Stimulated activated CD4-positive, alpha-beta T cell treated with anti-CD3 and anti-CD28 coated beads, Interleukin-1b, Interleukin-23, amount 100 ng/mL, for 24 hours (primary cell): ENCODE measurements at regions not wholly inside any gene's neighbourhood (a gene's known extent, or its start where the extent isn't known, plus 50 kb on each side); places are given as distances from the start of the nearest gene placed in this dataset.

Source experiments
- DNase-seq, 4 experiments: peaks; one replicate each; pipeline ENCODE4 v3.0.0-alpha.2; 2020; ENCODE audit warnings: low read depth in 4 of 4, low spot score in 1 of 4

DNA sequence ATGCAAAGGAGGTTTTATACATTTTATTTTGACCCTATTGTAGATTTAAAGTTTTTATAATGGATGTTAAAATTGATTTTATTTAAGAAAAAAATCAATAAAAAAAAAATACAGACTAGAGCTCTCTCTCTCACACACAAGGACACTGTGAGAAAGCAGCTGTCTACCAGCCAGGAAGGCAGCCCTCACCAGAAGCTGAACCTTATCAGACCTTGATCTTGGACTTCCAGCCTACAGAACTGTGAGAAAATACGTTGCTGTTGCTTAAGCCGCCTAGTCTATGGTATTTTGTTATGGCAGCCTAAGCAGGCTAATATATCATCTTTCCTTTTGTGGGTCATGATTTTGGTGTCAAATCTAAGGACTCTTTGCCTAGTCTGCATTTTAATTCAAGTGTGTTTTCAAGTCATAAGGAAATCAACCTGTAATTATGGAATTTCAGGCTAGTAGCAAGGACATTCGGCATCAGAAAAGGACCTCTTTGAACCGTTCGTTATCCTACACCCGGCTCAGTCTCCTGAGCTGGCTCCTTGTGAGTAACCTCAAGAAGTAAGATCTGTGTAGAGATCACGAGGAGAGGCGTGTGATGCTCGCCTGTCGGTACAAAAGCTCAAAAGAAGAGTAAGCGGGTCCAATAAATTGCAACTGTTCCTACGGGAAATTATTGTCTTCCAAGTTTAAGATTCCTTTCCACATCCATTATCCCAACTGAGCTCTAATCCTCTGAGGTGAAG is 98.2 kb downstream of the PDCL3 start:
- no peak for DNase-seq

DNA sequence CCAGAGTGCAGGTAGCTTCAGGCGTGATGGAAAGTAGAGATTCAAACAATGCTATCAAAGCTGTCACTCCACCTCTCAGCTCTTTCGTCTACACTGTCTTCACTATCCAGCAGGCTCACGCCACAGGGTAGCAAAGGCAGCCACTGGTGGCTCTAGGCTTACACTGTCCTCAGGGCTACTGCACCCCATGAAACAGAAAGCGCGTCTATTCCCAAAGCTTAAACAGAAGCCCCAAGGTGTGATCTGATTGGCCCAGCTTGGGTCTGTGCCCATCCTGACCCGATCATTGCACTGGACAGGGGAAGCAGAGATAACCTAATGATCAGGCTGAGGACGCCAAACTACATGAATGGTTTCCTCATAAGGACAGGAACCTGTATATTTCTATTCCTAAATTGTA is 100.1 kb downstream of the PDCL3 start:
- DNase-seq: no peak

DNA sequence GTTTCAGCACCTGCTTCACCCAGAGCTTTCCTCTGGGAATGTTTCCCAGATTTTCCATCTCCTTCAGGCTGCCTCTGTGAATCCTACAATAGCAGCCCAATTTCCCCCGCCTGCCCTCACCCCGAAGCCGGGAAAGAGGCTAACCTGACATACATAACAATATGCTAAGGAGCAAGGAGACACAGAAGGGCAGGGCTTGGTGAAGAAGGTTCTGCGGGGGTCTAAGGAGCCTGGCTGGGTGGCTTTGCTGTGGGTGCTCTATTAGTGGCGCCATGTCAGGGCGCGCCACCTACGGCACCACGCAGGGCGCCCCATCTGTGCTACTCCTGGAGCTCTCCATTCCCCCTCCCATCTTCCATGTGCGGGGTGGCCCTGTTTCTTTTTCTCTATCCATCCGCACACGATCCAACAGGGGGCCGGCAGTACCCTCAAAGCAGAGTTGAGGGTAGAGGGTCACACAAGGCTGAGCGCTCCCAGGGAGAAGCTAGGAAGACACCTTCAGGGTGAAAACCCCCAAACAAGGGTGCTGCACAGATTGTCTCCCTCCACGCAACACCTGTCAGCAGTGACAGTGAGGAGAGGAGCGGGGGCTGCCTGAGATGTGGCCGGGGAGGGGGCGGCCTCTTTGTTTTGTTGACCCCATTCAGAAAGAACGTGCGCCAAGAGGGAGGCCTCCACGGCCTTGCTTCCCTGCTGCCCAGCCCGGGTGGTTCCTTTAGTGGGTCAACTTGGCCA is 101.4 kb downstream of the PDCL3 start:
- no peak for DNase-seq

DNA sequence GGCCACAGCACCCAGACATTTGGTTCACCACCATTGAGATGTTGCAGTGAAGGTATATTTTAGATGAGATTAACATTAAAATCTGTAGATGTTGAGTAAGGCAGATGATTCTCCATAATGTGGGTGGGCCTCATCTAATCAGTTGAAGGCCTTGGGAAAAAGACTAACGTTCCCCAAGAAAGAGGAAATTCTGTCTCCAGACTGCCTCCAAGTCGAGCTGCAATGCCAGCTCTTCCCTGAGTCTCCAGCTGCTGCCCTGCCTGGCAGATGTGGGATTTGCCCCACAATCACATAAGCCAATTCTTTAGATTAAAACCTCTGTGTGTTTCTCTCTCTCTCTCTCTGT is 101.9 kb downstream of the PDCL3 start:
- DNase-seq: no peak

DNA sequence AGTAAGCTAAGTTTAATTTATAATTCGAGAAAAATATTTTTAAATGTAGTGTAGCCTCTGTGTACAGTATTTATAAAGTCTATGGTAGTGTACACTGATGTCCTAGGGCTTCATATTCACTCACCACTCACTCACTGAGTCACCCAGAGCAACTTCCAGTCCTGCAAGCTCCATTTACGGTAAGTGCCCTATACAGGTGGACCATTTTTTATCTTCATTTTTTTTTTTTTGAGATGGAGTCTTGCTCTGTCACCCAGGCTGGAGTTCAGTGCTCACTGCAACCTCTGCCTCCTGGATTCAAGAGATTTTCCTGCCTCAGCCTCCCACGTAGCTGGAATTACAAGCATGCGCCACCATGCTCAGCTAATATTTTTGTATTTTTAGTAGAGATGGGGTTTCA is 104.2 kb downstream of the PDCL3 start:
- no peak for DNase-seq

DNA sequence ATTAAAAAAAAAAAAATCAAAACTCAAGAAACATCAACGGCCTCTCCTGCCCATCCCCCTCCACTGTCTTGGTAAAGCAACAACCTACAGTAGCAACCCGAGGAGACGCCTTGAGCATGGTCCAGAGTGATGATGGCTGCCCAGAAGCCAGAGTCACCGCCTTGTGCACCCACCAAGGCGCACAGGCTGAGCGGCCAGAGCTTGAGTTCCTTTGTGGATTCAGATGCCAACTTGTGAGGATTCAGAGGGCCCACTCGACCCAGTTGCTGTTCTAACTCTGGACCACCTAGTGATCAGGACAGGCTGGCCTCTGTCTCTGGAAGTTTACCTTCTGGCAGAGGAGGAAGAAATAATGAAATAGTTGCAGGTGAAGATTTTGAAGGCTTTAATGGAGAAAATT is 105.0 kb downstream of the PDCL3 start:
- DNase-seq: no peak

DNA sequence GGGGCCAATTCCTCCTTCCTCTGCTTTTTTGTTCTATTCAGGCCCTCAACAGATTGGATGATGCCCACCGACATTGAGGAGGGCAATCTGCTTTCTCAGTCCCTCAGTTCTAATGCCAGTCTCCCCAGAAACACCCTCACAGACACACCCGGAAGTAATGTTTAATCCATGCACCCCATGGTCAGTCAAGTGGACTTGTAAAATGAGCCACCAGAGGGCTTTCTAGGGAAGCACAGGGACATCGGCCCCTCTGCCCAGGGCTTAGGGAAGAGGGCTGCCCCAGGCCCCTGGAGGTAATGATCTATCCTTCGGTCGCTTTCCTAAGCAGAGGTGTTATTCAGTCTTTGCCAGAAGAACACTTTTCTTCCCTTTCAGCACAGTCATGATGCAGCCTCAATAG is 107.4 kb downstream of the PDCL3 start:
- no peak for DNase-seq

DNA sequence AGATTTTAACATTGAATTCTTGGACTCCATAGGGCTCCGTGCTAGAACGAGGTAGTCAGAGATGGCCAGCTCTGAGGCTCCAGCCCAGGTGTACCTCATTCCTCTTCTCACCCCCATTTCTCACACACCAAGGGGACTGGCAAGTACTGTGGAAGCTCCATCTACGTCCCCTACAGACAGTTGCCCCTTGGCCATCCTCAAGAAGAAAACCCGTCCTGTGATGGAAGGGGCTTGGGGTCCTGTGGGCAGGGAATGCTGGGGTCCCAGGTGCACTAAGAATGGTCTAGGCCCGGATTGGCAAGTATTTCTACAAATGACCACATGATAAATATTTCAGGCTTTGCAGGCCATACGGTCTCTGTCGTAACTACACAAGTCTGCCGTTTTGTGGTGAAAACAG is 110.3 kb downstream of the PDCL3 start:
- no peak for DNase-seq

DNA sequence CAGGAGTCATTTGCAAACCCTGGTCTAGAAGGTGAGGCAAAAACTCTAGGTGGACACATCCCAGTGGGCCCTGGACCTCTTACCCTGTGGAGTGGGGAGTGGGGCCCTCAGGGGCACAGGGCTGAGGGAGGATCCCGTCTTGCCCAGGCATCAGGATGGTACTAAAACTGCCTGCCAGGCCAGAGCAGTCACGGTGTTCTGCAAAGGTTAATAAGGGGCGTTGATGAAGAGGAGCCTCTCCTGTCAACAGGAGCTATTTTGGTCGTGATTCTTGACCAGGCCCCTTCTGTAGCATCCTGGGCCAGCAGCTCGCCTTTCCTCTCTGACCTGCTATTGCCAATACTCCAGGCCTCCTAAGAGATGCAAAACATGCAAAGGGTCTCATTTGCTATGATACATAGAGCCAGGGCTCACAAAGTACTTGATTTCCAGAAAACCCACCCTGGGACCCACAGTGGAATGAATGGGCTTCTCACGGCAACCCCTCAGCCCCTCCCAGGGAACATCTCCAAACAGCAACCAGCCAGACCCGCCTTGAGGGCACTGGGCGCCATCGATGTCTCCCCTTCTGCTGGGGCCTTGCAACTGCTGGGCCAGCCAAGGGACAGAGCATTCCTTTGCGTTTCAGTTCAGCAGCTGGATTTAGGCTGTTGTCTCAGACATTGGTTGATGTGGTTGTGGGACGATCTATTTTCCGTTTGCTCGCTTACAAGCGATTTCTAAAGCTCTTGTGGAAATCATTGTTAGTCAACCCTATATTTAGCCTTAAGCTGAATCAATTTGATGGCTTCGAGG is 111.1 kb downstream of the PDCL3 start:
- no peak for DNase-seq

DNA sequence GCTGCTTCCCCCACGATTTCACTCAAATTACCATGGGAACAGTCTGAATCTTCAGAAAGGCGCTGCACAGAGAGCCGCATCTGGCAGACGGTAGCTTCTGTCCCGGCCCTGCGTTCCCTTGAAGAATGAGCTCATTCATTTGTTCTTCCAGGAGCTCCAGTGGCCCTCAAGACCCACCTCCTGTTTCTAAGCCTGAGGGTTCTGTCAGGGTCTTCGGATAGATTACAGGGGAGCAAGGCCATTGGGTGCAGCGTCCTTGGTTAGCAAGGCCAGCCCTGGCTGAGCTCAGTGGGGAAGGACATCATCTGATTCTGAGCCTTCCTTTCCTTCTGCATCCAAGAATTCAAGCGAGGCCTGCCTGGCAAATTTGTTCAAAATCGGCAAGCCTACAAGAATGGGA is 111.9 kb downstream of the PDCL3 start:
- no peak for DNase-seq

DNA sequence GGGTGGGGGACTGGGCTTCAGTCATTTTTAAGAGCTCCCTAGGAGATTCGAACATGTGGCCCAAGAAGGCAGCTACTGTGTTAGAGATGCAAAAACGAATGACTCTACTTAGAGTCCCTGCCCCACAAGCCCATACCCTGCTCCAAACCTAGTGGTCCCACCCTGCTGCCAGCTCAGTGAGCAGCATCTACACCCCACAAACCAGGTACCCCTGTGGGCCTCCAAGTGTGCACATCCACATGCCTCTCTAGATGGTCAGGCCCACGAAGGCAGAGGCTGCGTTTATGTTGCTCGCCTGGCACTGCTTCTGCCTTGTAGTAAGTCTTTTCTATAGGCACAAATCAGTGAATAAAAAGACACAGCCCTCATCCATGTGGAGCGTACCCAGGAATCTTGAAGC is 112.6 kb downstream of the PDCL3 start:
- DNase-seq: no peak

DNA sequence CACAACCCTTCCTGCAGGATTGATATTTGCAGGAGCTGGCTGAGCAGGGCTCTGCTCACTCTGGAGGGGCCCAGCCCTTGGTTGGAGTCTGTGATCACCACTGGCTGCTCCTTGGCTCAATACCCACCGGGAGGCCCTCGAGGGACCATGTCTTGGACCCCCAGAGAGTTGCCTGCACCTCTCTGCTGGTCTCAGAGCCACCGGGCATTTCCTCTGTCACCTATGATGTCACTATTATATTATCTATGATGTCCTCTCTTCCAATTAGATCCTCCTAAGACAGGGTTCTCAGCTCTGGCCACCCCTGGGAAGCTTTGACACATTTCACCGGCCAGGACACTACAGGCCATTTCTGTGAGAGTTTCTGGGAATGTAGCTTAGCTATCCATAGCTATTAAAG is 113.1 kb downstream of the PDCL3 start:
- no peak for DNase-seq

DNA sequence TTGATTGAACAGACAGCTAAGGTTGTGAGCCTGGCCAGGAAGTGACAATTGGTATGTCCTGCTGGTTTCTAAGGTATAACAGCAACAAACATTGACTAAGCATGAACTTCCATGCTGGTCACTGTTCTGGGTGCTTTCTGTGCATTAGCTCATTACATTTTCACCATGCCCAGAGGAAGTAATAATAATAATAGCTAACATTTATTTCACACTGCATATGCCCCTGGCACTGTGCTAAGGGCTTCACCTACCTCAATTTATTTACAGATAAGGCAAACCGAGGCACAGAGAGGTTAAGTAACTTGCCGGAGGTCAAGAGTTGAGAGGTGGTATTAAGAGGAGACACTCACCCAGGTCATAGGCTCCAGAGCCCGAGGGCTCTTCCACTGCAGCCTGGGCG is 113.6 kb downstream of the PDCL3 start:
- no peak for DNase-seq

DNA sequence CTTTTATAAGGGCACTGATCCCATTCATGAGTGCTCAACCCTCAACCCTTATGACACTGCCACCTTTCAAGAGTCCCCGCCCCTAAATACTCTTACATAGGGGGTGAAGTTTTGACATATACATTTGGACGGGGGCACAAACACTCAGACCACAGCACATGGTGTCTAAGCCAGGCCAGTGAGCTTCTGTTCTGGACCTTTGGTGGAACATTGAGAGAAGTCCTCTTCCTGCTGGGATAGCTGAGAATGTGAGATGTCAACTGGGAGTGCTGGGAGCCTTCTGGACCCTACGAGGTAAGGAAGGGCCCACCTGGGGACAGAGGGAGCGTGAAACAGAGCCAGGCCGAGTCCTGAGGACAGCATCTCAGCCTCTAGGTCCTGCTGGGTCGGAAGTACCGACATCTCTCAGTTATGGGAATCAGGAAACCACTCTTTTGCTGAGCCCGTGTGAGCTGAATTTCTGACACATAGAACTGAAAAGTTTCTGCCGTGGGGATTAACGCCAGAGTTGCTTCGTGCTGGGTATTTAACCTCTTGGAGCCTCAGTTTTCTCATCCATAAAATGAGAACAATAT is 114.9 kb downstream of the PDCL3 start:
- no peak for DNase-seq

DNA sequence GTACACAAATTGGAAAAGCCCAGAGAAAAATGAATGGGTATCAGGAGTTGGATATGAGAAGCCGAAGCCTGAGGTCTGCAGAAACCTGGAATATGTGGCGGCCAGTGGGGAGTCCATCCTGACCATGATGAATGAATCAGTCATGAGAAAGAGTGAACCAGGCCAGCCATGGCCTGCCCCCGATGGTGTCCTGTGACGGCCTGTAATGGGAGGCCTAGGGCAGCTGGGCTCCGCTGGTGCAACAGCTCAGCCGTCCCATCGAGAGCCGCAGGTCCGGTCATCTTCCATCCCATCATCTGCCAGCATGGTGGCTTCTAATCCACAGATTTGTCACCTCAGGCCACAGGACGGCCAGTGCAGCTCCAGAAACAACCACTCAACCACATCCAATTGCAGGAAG is 116.4 kb downstream of the PDCL3 start:
- DNase-seq: no peak

DNA sequence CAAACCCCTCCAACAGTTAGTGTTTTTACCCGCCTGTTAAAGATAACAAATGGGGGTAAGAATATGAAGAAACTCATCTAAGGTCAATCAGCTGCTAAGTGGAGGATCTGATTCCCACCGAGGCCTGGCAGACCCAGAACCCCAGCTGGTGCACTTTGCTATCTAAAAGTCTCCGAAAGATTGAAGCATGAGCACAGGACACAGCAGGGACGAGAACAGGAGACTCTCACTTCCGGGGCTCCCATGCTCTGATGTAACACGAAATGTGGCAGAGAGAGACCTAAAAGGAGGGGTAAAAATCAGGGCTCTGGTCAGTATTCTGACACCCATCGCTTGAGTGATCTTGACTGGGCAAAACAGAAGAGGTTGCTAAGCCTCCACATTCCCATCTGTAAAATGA is 119.7 kb downstream of the PDCL3 start:
- no peak for DNase-seq

DNA sequence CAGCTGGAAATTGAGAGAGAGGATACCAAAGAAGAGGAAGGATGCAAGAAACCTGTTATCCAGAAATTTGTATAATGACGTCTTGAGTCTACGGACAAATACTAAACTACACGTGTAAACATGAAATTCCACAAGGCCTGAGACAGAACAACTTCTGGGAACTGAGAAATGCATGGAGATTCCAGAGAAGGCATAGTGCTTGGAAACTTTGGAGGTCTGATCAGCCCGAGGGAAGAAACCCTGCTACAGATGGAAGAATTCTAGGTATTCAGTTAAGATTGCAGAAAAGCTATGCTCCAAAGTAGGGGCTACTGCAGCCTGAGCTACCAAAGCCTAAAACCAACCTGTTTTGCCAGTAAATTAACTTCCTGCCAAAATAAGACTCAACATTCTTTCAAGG is 120.4 kb downstream of the PDCL3 start:
- no peak for DNase-seq

DNA sequence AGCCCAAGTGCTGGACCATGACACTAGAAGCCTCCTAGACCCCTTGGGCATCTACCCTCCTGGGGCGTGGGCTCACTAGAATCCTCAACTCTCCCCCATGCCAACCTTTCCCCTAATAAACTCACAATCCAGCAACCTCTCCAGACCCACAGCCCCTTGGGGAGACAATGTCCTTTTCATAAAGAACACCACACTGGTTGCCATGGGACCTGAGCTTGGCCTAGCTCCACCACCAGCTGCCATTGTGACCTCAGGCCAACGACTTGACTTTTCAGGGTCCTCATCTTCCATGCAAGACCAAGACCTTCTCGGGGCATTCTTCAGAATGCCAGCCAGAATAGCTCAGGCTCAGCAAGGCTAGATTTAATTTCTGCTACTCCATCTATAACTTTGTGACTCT is 128.1 kb upstream of the NPAS2 start:
- DNase-seq: no peak

DNA sequence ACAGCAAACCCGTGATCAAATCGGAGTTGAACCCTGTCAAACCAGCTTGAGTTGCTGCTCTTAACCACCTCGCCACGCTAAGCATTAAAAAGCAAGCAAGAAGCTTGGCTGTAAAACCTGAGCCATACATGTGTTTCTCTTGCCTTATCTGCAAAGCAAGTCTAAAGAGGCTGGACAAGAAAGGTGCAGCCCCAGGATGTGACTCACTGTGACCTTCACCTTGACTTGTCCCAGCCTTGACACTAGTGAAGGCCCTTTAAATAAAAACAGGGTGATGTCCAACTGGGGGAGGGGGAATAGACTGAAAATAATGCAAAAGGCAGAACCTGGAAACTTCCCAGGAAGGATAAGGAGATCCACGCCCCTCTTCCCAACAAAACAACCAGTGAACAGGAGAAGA is 127.6 kb upstream of the NPAS2 start:
- DNase-seq: no peak

DNA sequence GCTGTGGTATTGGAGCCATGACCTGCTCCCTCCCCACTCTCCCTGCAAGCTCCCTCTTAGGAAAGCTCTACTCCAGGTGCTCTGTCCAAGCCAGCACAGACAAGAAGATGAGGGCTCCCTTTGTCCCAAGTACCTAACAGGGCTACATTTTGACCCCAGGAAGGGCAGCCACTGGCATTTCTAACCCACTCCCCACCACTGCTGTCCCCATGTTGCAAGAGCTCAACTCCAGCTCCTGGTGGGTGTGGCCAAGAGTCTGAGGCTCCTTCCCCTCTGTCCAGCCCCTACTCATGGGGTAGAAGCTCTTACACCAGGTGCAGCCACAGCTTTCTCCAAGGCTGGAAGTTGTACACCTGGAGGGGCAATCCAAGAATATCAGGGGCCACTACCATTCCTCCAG is 127.0 kb upstream of the NPAS2 start:
- DNase-seq: no peak

DNA sequence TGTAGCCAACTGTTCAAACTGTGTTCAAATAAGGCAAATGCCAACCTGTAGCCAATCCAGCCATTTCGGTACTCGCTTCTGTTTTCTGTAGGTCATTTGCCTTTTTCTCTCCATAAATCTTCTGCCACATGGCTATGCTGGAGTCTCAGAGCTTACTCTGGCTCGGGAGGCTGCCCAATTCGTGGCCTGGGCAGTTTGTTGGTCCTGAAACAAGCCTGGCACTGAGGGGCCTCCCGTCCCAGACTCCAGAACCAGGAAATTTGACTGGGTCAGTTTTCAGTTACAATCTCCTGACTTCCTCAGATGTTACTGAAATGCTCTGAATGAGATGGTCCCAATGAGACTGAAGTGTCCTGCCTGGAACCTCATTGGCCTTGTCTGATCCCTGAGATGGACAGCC is 120.8 kb upstream of the NPAS2 start:
- no peak for DNase-seq
